Liver (tissue), 8 donors: ENCODE measurements at regions not wholly inside any gene's neighbourhood (a gene's known extent, or its start where the extent isn't known, plus 50 kb on each side); places are given as distances from the start of the nearest gene placed in this dataset.

ENCODE experiments used
- DNase-seq: peaks from one replicate; pipeline ENCODE4 v3.0.0-alpha.2; 2017; ENCODE audit warnings: low spot score
- H3K27ac ChIP-seq, 2 donors: one replicate each; pipeline ENCODE4 v1.7.0; 2013; ENCODE audit warnings: inconsistent platforms in 2 of 2, low read length in 2 of 2, control low read depth in 1 of 2, low read depth in 1 of 2, mild to moderate bottlenecking in 1 of 2
- H3K27me3 ChIP-seq, 4 donors: one replicate each; pipeline versions ENCODE4 v1.6.1 to v1.7.0; 2013; ENCODE audit warnings: low read length in 3 of 4, inconsistent platforms in 1 of 4, mild to moderate bottlenecking in 1 of 4, moderate library complexity in 1 of 4; ENCODE audit not compliant: control insufficient read depth in 4 of 4, insufficient read depth in 4 of 4
- H3K36me3 ChIP-seq, 4 donors: one replicate each; pipeline versions ENCODE4 v1.6.1 to v1.7.0; 2013; ENCODE audit warnings: low read length in 3 of 4, mild to moderate bottlenecking in 3 of 4, low read depth in 1 of 4, moderate library complexity in 1 of 4; ENCODE audit not compliant: control insufficient read depth in 4 of 4, insufficient read depth in 3 of 4
- H3K4me1 ChIP-seq, 4 donors: one replicate each; pipeline versions ENCODE4 v1.6.1 to v1.7.0; 2013; ENCODE audit warnings: low read length in 3 of 4, mild to moderate bottlenecking in 3 of 4, moderate library complexity in 1 of 4; ENCODE audit not compliant: control insufficient read depth in 4 of 4, insufficient read depth in 4 of 4
- H3K4me3 ChIP-seq, 3 donors: one replicate each; pipeline versions ENCODE4 v1.6.1 to v1.7.0; 2013; ENCODE audit warnings: low read length in 3 of 3, control low read depth in 1 of 3, low read depth in 1 of 3, mild to moderate bottlenecking in 1 of 3
- H3K9ac ChIP-seq, 2 donors: one replicate each; pipeline ENCODE4 v1.7.0; 2013; ENCODE audit warnings: low read length in 2 of 2, mild to moderate bottlenecking in 2 of 2, moderate library complexity in 2 of 2, control low read depth in 1 of 2, low read depth in 1 of 2
- H3K9me3 ChIP-seq, 4 donors: one replicate each; pipeline versions ENCODE4 v1.6.1 to v1.7.0; 2013; ENCODE audit warnings: low read length in 3 of 4; ENCODE audit not compliant: control insufficient read depth in 4 of 4
- ATF3 ChIP-seq: IDR thresholded peaks from 2 replicates; pipeline ENCODE4 v1.6.1; 2016; ENCODE audit warnings: antibody characterized with exemption
- CTCF ChIP-seq: fragments of 150-350 bp; IDR thresholded peaks from 2 replicates; pipeline ENCODE4 v1.5.1; 2017; ENCODE audit warnings: improper control_type of control experiment, low read depth, low read length; ENCODE audit not compliant: missing input control
- FOXA1 ChIP-seq: IDR thresholded peaks from 2 replicates; pipeline ENCODE4 v1.6.1; 2016; ENCODE audit warnings: antibody characterized with exemption
- FOXA2 ChIP-seq: IDR thresholded peaks from 2 replicates; pipeline ENCODE4 v1.6.1; 2016; ENCODE audit warnings: antibody characterized with exemption
- GABPA ChIP-seq, 2 donors: IDR thresholded peaks in 1 of 2; conservative IDR thresholded peaks in 1 of 2; 2 replicates each; pipeline ENCODE4 v1.6.1; 2016; ENCODE audit warnings: antibody characterized with exemption in 2 of 2, mild to moderate bottlenecking in 1 of 2, moderate library complexity in 1 of 2
- HNF4A ChIP-seq, 2 donors: conservative IDR thresholded peaks; 2 replicates each; pipeline ENCODE4 v1.6.1; 2016; ENCODE audit warnings: antibody characterized with exemption in 2 of 2, mild to moderate bottlenecking in 2 of 2
- HNF4G ChIP-seq: IDR thresholded peaks from 2 replicates; pipeline ENCODE4 v1.6.1; 2016; ENCODE audit warnings: antibody characterized with exemption
- JUND ChIP-seq, 2 donors: IDR thresholded peaks; 2 replicates each; pipeline ENCODE4 v1.6.1; 2016; ENCODE audit warnings: antibody characterized with exemption in 2 of 2
- MAX ChIP-seq: IDR thresholded peaks from 2 replicates; pipeline ENCODE4 v1.6.1; 2016; ENCODE audit warnings: antibody characterized with exemption
- NR2F2 ChIP-seq: IDR thresholded peaks from 2 replicates; pipeline ENCODE4 v1.6.1; 2016; ENCODE audit warnings: antibody characterized with exemption
- RAD21 ChIP-seq, 2 donors: IDR thresholded peaks; 2 replicates each; pipeline ENCODE4 v1.6.1; 2016; ENCODE audit warnings: antibody characterized with exemption in 2 of 2, mild to moderate bottlenecking in 2 of 2
- REST ChIP-seq: IDR thresholded peaks from 2 replicates; pipeline ENCODE4 v1.6.1; 2016; ENCODE audit warnings: antibody characterized with exemption, mild to moderate bottlenecking
- SP1 ChIP-seq: IDR thresholded peaks from 2 replicates; pipeline ENCODE4 v1.6.1; 2018; ENCODE audit warnings: antibody characterized with exemption, mild to moderate bottlenecking
- TAF1 ChIP-seq: conservative IDR thresholded peaks from 2 replicates; pipeline ENCODE4 v1.6.1; 2016; ENCODE audit warnings: antibody characterized with exemption, mild to moderate bottlenecking
- YY1 ChIP-seq: IDR thresholded peaks from 2 replicates; pipeline ENCODE4 v1.6.1; 2016; ENCODE audit warnings: antibody characterized with exemption, mild to moderate bottlenecking
- ZBTB33 ChIP-seq: IDR thresholded peaks from 2 replicates; pipeline ENCODE4 v1.6.1; 2016; ENCODE audit warnings: antibody characterized with exemption
- WGBS: extraction: QIAGEN DNeasy Blood & Tissue Kit; methylation state at CpG from one replicate; pipeline ENCODE4 v1.1.7; 2013; 5-methylcytosine and 5-hydroxymethylcytosine counted together
- donor health status: healthy.
- donor health status: healthy.
- donor health status: healthy.
- donor health status: healthy.
- donor health status: healthy.

DNA sequence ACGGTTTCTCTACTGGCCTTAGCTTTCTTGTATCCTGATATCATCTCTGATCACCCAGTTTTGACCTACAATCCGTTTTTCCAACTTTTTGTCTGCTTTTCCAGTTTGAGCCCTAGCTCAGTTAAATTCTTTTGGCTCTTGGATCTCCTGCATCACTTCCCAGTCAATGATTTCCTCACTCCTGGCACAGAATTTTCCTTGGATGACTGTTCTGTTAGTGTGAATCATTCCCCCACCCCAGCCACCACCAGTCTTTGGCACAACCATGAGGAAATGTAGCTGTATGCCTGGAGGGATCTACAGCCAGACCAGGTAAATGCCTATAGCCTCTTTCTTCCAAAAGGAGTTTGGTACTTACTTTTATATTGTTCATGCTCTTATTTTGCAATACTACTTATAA is 187.2 kb upstream of the PTGFR start:
- H3K9me3 ChIP-seq: no peaks in the 10 kb centered on the region
- WGBS: 68% methylated on average over 2 of the region's 2 CpGs
- no peaks in the 10 kb centered on the region for H3K36me3 ChIP-seq
- no peak overlapping the region for H3K9ac ChIP-seq
- peaks cover 0 to 3% (median 0%) of the 10 kb centered on the region in 4 donors for H3K4me1 ChIP-seq
- no peak overlapping the region for H3K27ac ChIP-seq
- TF ChIP-seq SP1 (no peak), CTCF (no peak), MAX (no peak), JUND (IDR thresholded peaks at IDR 0.05) (peak in 1 of 2 donors; percentile 48), RAD21 (IDR thresholded peaks at IDR 0.05) (peak in 1 of 2 donors; percentile 32), TAF1 (no peak)
- DNase-seq: no peak
- H3K4me3 ChIP-seq: no peak overlapping the region
- H3K27me3 ChIP-seq: no peaks in the 10 kb centered on the region

GRCh38 chr1:78304341-78304740 is 186.4 kb upstream of the PTGFR start:
- Histone ChIP-seq H3K27ac (no peak overlapping the region), H3K36me3 (no peaks in the 10 kb centered on the region), H3K4me3 (no peak overlapping the region), H3K9ac (no peak overlapping the region), H3K27me3 (no peaks in the 10 kb centered on the region), H3K4me1 (peaks cover 0 to 3% (median 0%) of the 10 kb centered on the region in 4 donors), H3K9me3 (no peaks in the 10 kb centered on the region)
- 55% methylated on average over 1 of the region's 1 CpG for WGBS
- no peak for DNase-seq
- no peak for TF ChIP-seq HNF4G
- no peak for TF ChIP-seq TAF1
- TF ChIP-seq FOXA1: no peak
- TF ChIP-seq REST: no peak
- TF ChIP-seq HNF4A (conservative IDR thresholded peaks at IDR 0.05): no peak
- no peak for TF ChIP-seq NR2F2
- no peak for TF ChIP-seq GABPA (IDR thresholded peaks at IDR 0.05 in 1 of 2, conservative IDR thresholded peaks at IDR 0.05 in 1 of 2)
- no peak for TF ChIP-seq CTCF
- TF ChIP-seq SP1: no peak
- no peak for TF ChIP-seq ZBTB33
- TF ChIP-seq FOXA2: no peak
- TF ChIP-seq ATF3: no peak
- no peak for TF ChIP-seq YY1
- TF ChIP-seq MAX: no peak
